ENCODE measurements at regions not wholly inside any gene's neighbourhood (a gene's known extent, or its start where the extent isn't known, plus 50 kb on each side); places are given as distances from the start of the nearest gene placed in this dataset.
"Not testable (repeated sequence)": the region's sequence is repeated elsewhere in the genome, so short reads cannot be mapped to it uniquely, and the experiment has no call there.

DNA sequence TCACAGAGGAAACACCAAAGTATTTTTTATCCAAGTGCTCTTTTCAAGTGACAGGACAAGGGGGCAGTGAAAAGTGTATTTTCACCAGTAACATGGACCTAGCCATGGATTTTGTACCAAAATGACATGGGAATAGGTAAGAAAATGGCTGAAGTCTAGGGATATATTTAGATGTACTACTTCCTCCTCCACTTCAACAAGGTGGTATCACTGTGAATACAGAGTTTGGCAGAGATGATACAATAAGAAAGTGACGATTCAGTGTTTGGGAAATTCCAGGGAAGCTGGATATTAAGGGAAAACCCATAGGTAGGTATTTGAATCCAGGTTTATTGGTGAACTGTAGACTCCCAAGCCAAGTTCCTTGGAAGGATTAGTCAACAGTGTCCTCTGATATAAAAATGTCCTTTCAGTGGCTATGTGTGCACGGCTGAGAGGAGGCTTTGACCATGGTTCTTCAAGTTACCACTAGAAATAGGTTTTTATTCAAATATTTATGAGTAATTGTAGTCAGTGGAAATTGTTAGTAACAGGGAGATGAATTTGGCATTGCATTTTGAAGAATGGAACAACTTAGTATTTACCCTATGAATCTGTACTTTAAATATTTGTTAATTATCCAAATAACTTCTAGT, 356.0 kb upstream of the CITED2 start:
- Histone ChIP-seq H3K36me3 (ENCODE audit: control insufficient read depth, insufficient read depth, low read length) (no peaks in the 10 kb centered on the region), H3K9me3 (ENCODE audit: control insufficient read depth, low read length) (no peaks in the 10 kb centered on the region)

DNA sequence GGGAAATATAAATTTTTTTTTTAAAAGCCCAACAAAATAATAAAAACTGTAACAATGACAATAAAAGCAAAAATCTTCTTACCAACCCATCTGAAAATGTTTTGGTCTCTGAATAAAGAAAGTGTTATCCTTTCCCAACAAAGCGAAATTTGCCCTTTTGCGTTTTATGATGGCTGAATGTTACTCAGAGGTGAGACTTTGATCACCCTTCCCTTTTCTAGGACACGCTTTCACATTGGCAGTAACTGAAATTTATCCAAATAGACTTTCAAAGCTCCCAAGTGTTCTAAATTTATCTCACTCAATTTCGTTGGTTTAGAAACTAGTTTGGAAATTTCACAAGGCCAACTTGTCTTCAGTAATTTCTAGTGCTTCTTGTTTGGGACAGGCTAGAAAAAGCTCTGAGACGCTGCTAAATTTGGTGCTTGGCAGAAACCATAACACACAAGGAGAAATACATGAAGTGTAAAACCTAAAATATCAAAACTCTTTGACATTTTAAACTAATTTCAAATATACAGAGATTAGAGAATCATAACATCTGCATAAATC, 354.5 kb upstream of the CITED2 start:
- H3K27ac ChIP-seq (ENCODE audit: insufficient read depth, low read length, poor library complexity, severe bottlenecking): no peak overlapping the region
- H3K4me3 ChIP-seq (ENCODE audit: insufficient read depth, low read depth, low read length, poor library complexity, severe bottlenecking): no peak overlapping the region
- DNase-seq: no peak
- no peaks in the 10 kb centered on the region for H3K27me3 ChIP-seq (replicated peaks; ENCODE audit: control insufficient read depth, insufficient read depth, low read length, poor library complexity, severe bottlenecking)
- H3K36me3 ChIP-seq (ENCODE audit: control insufficient read depth, insufficient read depth, low read length): no peaks in the 10 kb centered on the region
- no peaks in the 10 kb centered on the region for H3K9me3 ChIP-seq (ENCODE audit: control insufficient read depth, low read length)
- H3K4me1 ChIP-seq (ENCODE audit: control insufficient read depth, insufficient read depth, low read length, poor library complexity, severe bottlenecking): no peaks in the 10 kb centered on the region

More for the DNA sequence above, 356.0 kb upstream of the CITED2 start:
- no peaks in the 10 kb centered on the region for H3K4me1 ChIP-seq (ENCODE audit: control insufficient read depth, insufficient read depth, low read length, poor library complexity, severe bottlenecking)
- H3K27me3 ChIP-seq (replicated peaks; ENCODE audit: control insufficient read depth, insufficient read depth, low read length, poor library complexity, severe bottlenecking): no peaks in the 10 kb centered on the region
- no peak overlapping the region for H3K4me3 ChIP-seq (ENCODE audit: insufficient read depth, low read depth, low read length, poor library complexity, severe bottlenecking)
- no peak overlapping the region for H3K27ac ChIP-seq (ENCODE audit: insufficient read depth, low read length, poor library complexity, severe bottlenecking)
- DNase-seq: no peak

- not testable (repeated sequence) for H3K4me3 ChIP-seq (ENCODE audit: insufficient read depth, low read depth, low read length, poor library complexity, severe bottlenecking); H3K9me3 ChIP-seq (ENCODE audit: control insufficient read depth, low read length); H3K36me3 ChIP-seq (ENCODE audit: control insufficient read depth, insufficient read depth, low read length); H3K4me1 ChIP-seq (ENCODE audit: control insufficient read depth, insufficient read depth, low read length, poor library complexity, severe bottlenecking); DNase-seq; H3K27me3 ChIP-seq (replicated peaks; ENCODE audit: control insufficient read depth, insufficient read depth, low read length, poor library complexity, severe bottlenecking); H3K27ac ChIP-seq (ENCODE audit: insufficient read depth, low read length, poor library complexity, severe bottlenecking)
Measured at GRCh38 chr6:139726272-139726671, 351.8 kb upstream of the CITED2 start.

DNA sequence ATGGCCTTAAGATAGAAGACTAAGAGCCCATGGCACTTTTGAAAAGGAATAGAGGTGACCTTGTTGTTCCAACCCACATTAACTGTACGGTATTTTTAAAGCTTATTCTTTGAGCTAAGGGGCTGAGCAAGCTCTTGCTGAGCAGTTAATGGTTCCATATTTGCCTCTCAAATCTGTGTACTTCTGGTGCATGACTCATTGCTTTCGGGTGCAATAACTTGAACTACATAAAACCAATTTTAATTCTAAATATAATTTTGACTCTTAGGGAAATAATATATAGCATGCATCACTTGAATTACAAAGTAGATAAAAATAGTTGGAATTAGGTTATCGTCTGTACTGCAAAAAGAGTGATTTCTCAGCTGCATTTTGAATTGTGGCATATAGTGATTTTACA, 348.1 kb upstream of the CITED2 start:
- no peak overlapping the region for H3K27ac ChIP-seq (ENCODE audit: insufficient read depth, low read length, poor library complexity, severe bottlenecking)
- no peaks in the 10 kb centered on the region for H3K36me3 ChIP-seq (ENCODE audit: control insufficient read depth, insufficient read depth, low read length)
- H3K4me3 ChIP-seq (ENCODE audit: insufficient read depth, low read depth, low read length, poor library complexity, severe bottlenecking): no peak overlapping the region
- H3K4me1 ChIP-seq (ENCODE audit: control insufficient read depth, insufficient read depth, low read length, poor library complexity, severe bottlenecking): no peaks in the 10 kb centered on the region
- no peaks in the 10 kb centered on the region for H3K9me3 ChIP-seq (ENCODE audit: control insufficient read depth, low read length)
- DNase-seq: no peak
- no peaks in the 10 kb centered on the region for H3K27me3 ChIP-seq (replicated peaks; ENCODE audit: control insufficient read depth, insufficient read depth, low read length, poor library complexity, severe bottlenecking)

DNA sequence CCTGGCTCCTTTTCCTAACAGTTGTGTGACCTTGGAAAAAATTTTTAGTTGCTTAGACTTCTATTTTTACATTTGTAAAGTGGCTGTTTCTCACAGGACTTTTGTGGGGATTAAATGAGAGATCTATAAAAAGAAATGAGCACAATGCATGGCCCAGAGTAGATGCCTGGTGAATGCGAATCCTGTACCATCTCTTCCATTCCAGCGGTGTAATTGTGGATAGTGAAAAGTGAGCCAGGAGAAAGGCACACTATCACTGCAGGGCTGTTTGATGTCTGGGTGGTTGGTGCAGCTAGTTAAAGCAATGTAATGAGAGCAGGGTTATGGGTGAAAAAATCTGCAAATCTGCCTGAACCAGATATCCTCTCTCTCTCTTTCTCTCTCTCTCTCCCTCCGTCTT, 347.5 kb upstream of the CITED2 start:
- Histone ChIP-seq H3K4me3 (ENCODE audit: insufficient read depth, low read depth, low read length, poor library complexity, severe bottlenecking) (no peak overlapping the region), H3K27ac (ENCODE audit: insufficient read depth, low read length, poor library complexity, severe bottlenecking) (no peak overlapping the region), H3K9me3 (ENCODE audit: control insufficient read depth, low read length) (no peaks in the 10 kb centered on the region), H3K36me3 (ENCODE audit: control insufficient read depth, insufficient read depth, low read length) (no peaks in the 10 kb centered on the region), H3K4me1 (ENCODE audit: control insufficient read depth, insufficient read depth, low read length, poor library complexity, severe bottlenecking) (no peaks in the 10 kb centered on the region), H3K27me3 (replicated peaks; ENCODE audit: control insufficient read depth, insufficient read depth, low read length, poor library complexity, severe bottlenecking) (no peaks in the 10 kb centered on the region)
- no peak for DNase-seq

DNA sequence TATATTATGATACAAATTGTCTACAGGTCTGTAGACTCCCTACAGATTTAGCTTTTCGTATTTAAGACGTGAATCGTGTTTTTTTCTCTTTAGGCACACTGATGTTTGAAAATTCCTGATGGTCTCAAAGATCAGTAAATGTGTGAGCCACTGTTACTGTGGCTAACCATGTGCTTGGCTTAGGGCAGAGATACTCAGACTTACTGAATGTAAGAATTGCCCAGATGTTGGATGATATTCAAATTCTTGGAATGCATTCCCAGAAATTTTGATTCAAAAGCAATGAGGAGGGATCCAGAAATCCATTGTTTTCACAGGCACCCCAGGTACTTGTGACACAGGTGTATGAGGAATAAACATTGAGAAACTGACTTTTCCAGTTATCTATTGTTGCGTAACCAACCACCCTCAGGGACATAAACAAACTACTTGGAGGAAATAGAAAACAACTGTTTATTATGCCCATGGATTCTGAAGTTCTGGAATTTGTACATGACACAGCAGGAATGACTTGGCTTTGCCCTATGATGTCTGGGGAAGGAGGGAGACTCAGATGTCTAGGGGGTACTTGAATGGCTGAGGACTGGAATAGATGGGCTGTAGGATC, 339.6 kb upstream of the CITED2 start:
- no peaks in the 10 kb centered on the region for H3K36me3 ChIP-seq (ENCODE audit: control insufficient read depth, insufficient read depth, low read length)
- DNase-seq: no peak
- H3K4me1 ChIP-seq (ENCODE audit: control insufficient read depth, insufficient read depth, low read length, poor library complexity, severe bottlenecking): no peaks in the 10 kb centered on the region
- H3K9me3 ChIP-seq (ENCODE audit: control insufficient read depth, low read length): no peaks in the 10 kb centered on the region
- H3K27ac ChIP-seq (ENCODE audit: insufficient read depth, low read length, poor library complexity, severe bottlenecking): no peak overlapping the region
- no peak overlapping the region for H3K4me3 ChIP-seq (ENCODE audit: insufficient read depth, low read depth, low read length, poor library complexity, severe bottlenecking)
- H3K27me3 ChIP-seq (replicated peaks; ENCODE audit: control insufficient read depth, insufficient read depth, low read length, poor library complexity, severe bottlenecking): no peaks in the 10 kb centered on the region

GRCh38 chr6:139713424-139713823, 339.0 kb upstream of the CITED2 start:
- no peak for DNase-seq
- H3K27me3 ChIP-seq (replicated peaks; ENCODE audit: control insufficient read depth, insufficient read depth, low read length, poor library complexity, severe bottlenecking): no peaks in the 10 kb centered on the region
- no peaks in the 10 kb centered on the region for H3K4me1 ChIP-seq (ENCODE audit: control insufficient read depth, insufficient read depth, low read length, poor library complexity, severe bottlenecking)
- no peak overlapping the region for H3K27ac ChIP-seq (ENCODE audit: insufficient read depth, low read length, poor library complexity, severe bottlenecking)
- no peaks in the 10 kb centered on the region for H3K36me3 ChIP-seq (ENCODE audit: control insufficient read depth, insufficient read depth, low read length)
- no peak overlapping the region for H3K4me3 ChIP-seq (ENCODE audit: insufficient read depth, low read depth, low read length, poor library complexity, severe bottlenecking)
- no peaks in the 10 kb centered on the region for H3K9me3 ChIP-seq (ENCODE audit: control insufficient read depth, low read length)

GRCh38 chr6:139712830-139713229, 338.4 kb upstream of the CITED2 start:
- Histone ChIP-seq H3K9me3 (ENCODE audit: control insufficient read depth, low read length) (no peaks in the 10 kb centered on the region), H3K27me3 (replicated peaks; ENCODE audit: control insufficient read depth, insufficient read depth, low read length, poor library complexity, severe bottlenecking) (no peaks in the 10 kb centered on the region), H3K27ac (ENCODE audit: insufficient read depth, low read length, poor library complexity, severe bottlenecking) (no peak overlapping the region), H3K36me3 (ENCODE audit: control insufficient read depth, insufficient read depth, low read length) (no peaks in the 10 kb centered on the region), H3K4me3 (ENCODE audit: insufficient read depth, low read depth, low read length, poor library complexity, severe bottlenecking) (no peak overlapping the region), H3K4me1 (ENCODE audit: control insufficient read depth, insufficient read depth, low read length, poor library complexity, severe bottlenecking) (no peaks in the 10 kb centered on the region)
- no peak for DNase-seq

DNA sequence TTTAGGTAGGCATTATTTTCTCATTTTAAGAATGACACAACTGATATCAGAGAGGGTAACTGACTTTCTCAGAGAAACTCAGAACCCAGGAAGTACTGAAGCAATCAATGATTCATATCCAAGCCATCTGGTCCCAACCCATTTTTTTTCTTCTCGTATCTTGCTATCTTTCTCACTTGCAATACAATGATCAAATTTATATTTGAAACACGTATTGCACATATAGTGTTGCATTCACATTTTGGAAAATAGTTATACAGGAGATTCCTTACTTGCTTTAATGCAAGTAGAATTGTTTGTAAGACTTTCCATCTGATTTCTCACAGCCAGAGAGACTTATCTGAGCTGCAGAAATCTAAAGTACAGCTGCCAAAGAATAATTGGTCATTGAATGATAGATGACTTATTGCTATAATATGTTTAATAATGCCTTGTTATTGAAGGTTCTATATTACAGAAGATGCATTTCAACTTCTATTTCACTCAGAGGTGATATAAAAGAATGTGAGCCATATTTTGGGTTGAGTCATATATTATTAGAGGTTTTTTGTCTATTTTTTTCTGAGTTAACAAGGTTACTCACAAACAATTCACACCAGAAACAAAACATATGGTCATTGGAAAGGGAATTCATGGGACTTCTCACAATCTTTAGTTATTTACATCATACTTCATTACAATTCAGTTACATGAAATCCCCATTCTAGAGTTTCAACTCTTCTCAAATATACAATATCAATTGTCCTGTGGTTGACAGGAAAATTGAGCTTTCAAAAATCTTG, 337.5 kb upstream of the CITED2 start:
- no peaks in the 10 kb centered on the region for H3K36me3 ChIP-seq (ENCODE audit: control insufficient read depth, insufficient read depth, low read length)
- no peak overlapping the region for H3K4me3 ChIP-seq (ENCODE audit: insufficient read depth, low read depth, low read length, poor library complexity, severe bottlenecking)
- no peak for DNase-seq
- H3K9me3 ChIP-seq (ENCODE audit: control insufficient read depth, low read length): no peaks in the 10 kb centered on the region
- H3K27me3 ChIP-seq (replicated peaks; ENCODE audit: control insufficient read depth, insufficient read depth, low read length, poor library complexity, severe bottlenecking): no peaks in the 10 kb centered on the region
- no peaks in the 10 kb centered on the region for H3K4me1 ChIP-seq (ENCODE audit: control insufficient read depth, insufficient read depth, low read length, poor library complexity, severe bottlenecking)
- no peak overlapping the region for H3K27ac ChIP-seq (ENCODE audit: insufficient read depth, low read length, poor library complexity, severe bottlenecking)

GRCh38 chr6:139710556-139710955, 336.1 kb upstream of the CITED2 start:
- no peak for DNase-seq
- H3K9me3 ChIP-seq (ENCODE audit: control insufficient read depth, low read length): no peaks in the 10 kb centered on the region
- H3K4me3 ChIP-seq (ENCODE audit: insufficient read depth, low read depth, low read length, poor library complexity, severe bottlenecking): no peak overlapping the region
- no peaks in the 10 kb centered on the region for H3K27me3 ChIP-seq (replicated peaks; ENCODE audit: control insufficient read depth, insufficient read depth, low read length, poor library complexity, severe bottlenecking)
- no peaks in the 10 kb centered on the region for H3K36me3 ChIP-seq (ENCODE audit: control insufficient read depth, insufficient read depth, low read length)
- H3K27ac ChIP-seq (ENCODE audit: insufficient read depth, low read length, poor library complexity, severe bottlenecking): no peak overlapping the region
- no peaks in the 10 kb centered on the region for H3K4me1 ChIP-seq (ENCODE audit: control insufficient read depth, insufficient read depth, low read length, poor library complexity, severe bottlenecking)

Measured in effector memory CD4-positive, alpha-beta T cell (primary cell).